WERI-Rb-1 (cell line): ENCODE measurements at regions not wholly inside any gene's neighbourhood (a gene's known extent, or its start where the extent isn't known, plus 50 kb on each side); places are given as distances from the start of the nearest gene placed in this dataset.

Source experiments
- DNase-seq: peaks from one replicate; pipeline ENCODE4 v3.0.0-alpha.2; 2020
- H3K27ac ChIP-seq: fragments of 250-450 bp; sonication (Bioruptor Pico); 2 replicates; pipeline ENCODE4 v1.5.1; 2020; ENCODE audit warnings: mild to moderate bottlenecking, moderate library complexity
- H3K27me3 ChIP-seq: fragments of 250-450 bp; sonication (Bioruptor Pico); 2 replicates; pipeline ENCODE4 v1.5.1; 2021; ENCODE audit warnings: mild to moderate bottlenecking, low read depth, moderate library complexity; ENCODE audit not compliant: insufficient read depth, severe bottlenecking
- H3K36me3 ChIP-seq: fragments of 250-450 bp; sonication (Bioruptor Pico); 2 replicates; pipeline ENCODE4 v1.5.1; 2020; ENCODE audit warnings: mild to moderate bottlenecking, moderate library complexity
- H3K4me3 ChIP-seq: 2 replicates; pipeline ENCODE4 v1.5.1; 2011; ENCODE audit warnings: low read depth, mild to moderate bottlenecking, control low read depth, low read length
- H3K9me3 ChIP-seq: fragments of 250-450 bp; sonication (Bioruptor Pico); 2 replicates; pipeline ENCODE4 v1.5.1; 2021; ENCODE audit warnings: mild to moderate bottlenecking, moderate library complexity; ENCODE audit not compliant: severe bottlenecking
- TF ChIP-seq, protein P1 (sequence below): IDR thresholded peaks from 2 replicates; pipeline ENCODE4 v1.5.1; 2011; ENCODE audit warnings: low read depth, mild to moderate bottlenecking, control low read depth, inconsistent platforms, low read length

DNA sequence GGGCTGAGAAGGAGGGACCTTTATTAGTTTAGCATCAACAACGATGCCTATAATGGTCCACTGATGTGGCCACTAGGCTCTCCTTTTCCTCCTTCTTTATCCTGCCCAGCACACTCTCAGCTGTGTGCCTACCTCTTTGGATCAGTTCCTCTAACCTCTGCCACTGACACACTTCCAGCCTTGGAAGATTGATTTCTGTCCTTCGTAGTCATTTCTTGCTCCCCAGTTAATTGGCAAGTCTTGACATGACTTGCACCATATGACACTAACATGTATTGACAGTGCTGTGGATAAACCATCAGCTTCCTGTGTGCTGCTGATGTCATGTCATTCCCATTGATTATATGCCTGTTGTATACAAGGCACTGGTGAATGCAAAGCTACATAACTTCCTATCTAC, 90.2 kb upstream of the PLEKHG7 start:
- no peak overlapping the region for H3K27ac ChIP-seq
- no peak overlapping the region for H3K4me3 ChIP-seq
- TF ChIP-seq, protein P1, sequence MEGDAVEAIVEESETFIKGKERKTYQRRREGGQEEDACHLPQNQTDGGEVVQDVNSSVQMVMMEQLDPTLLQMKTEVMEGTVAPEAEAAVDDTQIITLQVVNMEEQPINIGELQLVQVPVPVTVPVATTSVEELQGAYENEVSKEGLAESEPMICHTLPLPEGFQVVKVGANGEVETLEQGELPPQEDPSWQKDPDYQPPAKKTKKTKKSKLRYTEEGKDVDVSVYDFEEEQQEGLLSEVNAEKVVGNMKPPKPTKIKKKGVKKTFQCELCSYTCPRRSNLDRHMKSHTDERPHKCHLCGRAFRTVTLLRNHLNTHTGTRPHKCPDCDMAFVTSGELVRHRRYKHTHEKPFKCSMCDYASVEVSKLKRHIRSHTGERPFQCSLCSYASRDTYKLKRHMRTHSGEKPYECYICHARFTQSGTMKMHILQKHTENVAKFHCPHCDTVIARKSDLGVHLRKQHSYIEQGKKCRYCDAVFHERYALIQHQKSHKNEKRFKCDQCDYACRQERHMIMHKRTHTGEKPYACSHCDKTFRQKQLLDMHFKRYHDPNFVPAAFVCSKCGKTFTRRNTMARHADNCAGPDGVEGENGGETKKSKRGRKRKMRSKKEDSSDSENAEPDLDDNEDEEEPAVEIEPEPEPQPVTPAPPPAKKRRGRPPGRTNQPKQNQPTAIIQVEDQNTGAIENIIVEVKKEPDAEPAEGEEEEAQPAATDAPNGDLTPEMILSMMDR, result no peak
- H3K9me3 ChIP-seq, result no peaks in the 10 kb centered on the region
- DNase-seq, result no peak
- no peaks in the 10 kb centered on the region for H3K36me3 ChIP-seq
- H3K27me3 ChIP-seq, result no peaks in the 10 kb centered on the region

DNA sequence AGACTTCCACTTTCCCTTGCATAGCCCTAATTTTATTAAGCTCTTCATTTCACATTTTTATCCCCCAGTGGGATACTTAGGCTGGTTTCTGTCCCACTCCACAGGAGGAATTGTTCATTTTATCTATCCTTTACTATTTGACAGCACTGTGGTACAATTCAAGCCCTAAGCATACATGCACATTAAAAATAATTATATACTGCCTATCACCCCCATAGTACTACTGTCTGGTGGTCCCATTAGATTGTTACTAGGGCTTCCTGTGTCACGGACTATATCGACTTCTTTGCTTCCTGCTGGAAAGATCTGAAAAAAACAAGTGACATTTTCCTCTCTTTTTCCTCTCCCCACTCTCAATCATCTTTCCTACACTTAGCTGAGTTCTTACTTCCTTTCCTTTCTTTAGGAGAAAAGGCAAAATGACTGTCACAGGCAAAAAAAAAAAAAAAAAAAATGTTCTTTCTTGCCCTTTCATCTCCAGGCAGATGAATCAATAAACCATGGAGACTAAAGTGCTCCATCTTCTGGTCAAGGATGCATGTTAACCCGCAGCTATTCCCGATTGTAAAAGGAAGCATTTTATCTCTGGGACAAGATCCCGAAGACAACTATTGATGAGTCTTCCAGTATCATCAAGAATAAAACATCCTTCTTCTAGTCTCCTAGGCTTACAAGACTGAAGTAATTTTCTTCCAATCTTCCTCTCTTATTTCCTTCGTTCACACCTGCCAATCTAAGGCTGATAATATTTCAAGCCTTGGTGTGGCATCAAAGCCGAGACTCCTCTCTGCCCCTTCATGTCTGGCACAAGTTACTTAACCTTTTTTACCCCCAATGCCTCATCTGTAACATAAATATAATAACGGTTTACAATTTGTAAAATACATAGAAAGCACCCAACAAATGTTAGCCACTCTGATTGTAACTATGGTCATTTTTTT, 94.4 kb upstream of the PLEKHG7 start:
- Histone ChIP-seq H3K27ac (no peak overlapping the region), H3K27me3 (no peaks in the 10 kb centered on the region), H3K36me3 (no peaks in the 10 kb centered on the region), H3K4me3 (no peak overlapping the region), H3K9me3 (no peaks in the 10 kb centered on the region)
- no peak for DNase-seq
- TF ChIP-seq, protein P1, result peak; percentile 43

DNA sequence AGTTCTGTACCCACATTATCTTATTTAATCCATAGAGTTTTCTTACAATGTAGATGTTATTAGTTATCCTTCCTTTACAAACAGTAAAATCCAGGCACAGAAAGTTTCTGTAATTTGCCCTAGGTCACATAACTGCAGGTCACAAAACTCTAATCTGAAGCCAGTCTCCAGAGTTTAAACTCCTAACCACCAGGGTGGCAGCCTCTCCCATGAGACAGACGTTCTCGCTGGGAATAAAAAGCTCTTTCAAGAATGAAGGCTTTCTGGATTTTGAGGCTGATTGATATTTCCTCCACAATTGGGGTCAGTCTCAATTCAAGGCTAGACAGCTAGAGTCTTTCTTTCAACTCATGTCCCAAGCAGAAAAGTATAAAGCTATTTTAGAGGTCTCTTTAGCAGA, 95.8 kb upstream of the PLEKHG7 start:
- H3K27ac ChIP-seq, result no peak overlapping the region
- TF ChIP-seq, protein P1, result no peak
- H3K36me3 ChIP-seq, result no peaks in the 10 kb centered on the region
- DNase-seq, result no peak
- peaks cover 3% of the 10 kb centered on the region for H3K9me3 ChIP-seq
- H3K4me3 ChIP-seq, result no peak overlapping the region
- no peaks in the 10 kb centered on the region for H3K27me3 ChIP-seq

DNA sequence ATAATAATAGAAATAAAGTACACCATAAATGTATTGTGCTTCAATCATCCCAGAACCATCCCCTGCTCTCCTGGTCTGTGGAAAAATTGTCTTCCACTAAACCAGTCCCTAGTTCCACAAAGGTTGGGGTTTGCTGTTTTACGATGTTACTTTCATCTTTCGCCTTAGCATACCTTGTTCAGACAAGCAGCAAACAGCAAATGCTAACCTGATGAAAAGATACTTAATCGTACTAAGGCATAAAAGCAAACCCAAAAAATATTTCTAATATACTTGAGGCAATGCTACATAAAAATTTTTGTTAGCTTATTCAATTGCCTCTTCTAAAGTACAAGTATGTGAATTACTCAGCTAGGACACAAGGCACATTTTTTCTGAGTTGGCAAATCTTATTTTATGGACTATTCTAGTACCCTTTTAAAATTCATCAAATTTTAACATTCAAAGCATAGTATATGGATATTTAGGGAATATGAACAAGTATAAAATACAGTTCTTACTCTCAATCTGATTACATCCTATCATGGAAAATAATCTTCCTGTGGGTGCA, 97.1 kb upstream of the PLEKHG7 start:
- H3K36me3 ChIP-seq, result no peaks in the 10 kb centered on the region
- H3K9me3 ChIP-seq, result peaks cover 11% of the 10 kb centered on the region
- H3K27ac ChIP-seq, result no peak overlapping the region
- H3K4me3 ChIP-seq, result no peak overlapping the region
- TF ChIP-seq, protein P1, result no peak
- DNase-seq, result no peak
- no peaks in the 10 kb centered on the region for H3K27me3 ChIP-seq

DNA sequence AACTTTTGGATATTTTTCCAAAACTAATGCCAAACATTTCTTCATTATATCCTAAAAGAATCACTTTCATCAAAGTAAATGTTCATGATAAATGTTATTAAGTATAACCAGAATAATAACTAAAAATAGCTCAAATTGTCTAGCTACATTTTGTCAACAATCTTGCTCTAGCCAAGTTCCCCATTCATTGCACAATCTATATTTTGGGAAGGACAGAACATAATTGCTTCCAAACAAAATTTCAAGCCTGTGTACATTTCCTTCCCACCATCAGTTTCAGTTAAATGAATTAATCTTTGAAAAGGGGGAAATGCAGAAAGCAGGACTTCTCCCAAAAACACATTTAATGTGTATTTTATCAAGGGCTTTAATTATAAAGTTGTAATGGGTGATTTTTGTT, 98.0 kb upstream of the PLEKHG7 start:
- TF ChIP-seq, protein P1, result no peak
- Histone ChIP-seq H3K27me3 (no peaks in the 10 kb centered on the region), H3K9me3 (peaks cover 17% of the 10 kb centered on the region), H3K27ac (no peak overlapping the region), H3K36me3 (no peaks in the 10 kb centered on the region), H3K4me3 (no peak overlapping the region)
- no peak for DNase-seq
